ENCODE measurements at regions not wholly inside any gene's neighbourhood (a gene's known extent, or its start where the extent isn't known, plus 50 kb on each side); places are given as distances from the start of the nearest gene placed in this dataset.
"Not testable (repeated sequence)": the region's sequence is repeated elsewhere in the genome, so short reads cannot be mapped to it uniquely, and the experiment has no call there.

- intact Hi-C loops (cut with DNase I) = no loop called here
- no peak for DNase-seq (ENCODE audit: low spot score)
These were observed 123.7 kb upstream of the FBXL17 start for GRCh38 chr5:108505608-108506007.

DNA sequence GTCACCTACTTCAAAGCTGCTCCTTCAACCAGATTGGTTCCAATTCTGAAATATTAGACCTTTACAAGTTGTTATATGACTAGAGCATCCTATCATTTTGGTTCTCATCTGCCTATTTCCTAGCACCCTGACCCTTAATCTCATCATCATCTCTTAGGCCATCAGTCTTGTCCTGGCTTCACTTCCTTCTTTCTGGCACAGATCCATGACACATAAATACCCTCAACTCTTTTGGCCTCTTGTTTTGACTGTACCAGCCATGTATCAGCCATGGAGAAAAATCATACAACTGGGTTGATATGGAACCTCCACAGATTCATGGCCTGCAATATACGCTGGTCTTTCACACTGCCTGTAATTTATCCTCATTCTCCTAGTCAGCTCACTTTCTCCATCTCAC lies 123.1 kb upstream of the FBXL17 start:
- intact Hi-C loops (cut with DNase I) = no loop called here
- no peak for DNase-seq (ENCODE audit: low spot score)

DNA sequence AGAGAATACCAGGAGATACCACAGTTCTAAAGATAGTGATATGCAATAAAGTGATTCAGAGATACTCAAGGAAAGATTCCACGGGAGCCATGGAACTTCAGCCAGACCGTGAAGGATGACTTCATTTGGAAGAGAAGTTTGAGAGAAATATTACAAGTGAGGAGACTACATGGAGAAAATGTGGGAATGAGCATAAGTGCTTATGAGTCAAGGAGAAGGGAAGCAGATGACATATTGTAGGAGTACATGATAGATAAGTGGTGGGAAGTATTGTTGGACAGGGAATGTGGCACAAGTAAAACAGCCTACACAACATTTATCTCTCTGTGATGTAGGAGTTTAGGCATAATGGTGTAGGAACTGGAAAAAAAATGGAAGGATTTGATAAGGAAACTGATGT lies 122.1 kb upstream of the FBXL17 start:
- intact Hi-C loops (cut with DNase I) = no loop called here
- DNase-seq (ENCODE audit: low spot score) = no peak

- DNase-seq (ENCODE audit: low spot score); intact Hi-C loops (cut with DNase I): not testable (repeated sequence)
These were observed 113.7 kb upstream of the FBXL17 start for GRCh38 chr5:108495615-108496014.

GRCh38 chr5:108487951-108488350 lies 106.1 kb upstream of the FBXL17 start:
- intact Hi-C loops (cut with DNase I) = no loop called here

GRCh38 chr5:108484035-108484434 lies 102.1 kb upstream of the FBXL17 start:
- no peak for DNase-seq (ENCODE audit: low spot score)
- intact Hi-C loops (cut with DNase I) = no loop called here

More at GRCh38 chr5:108487951-108488350, 106.1 kb upstream of the FBXL17 start:
- DNase-seq (ENCODE audit: low spot score) = no peak

- intact Hi-C loops (cut with DNase I) = no loop called here
- DNase-seq (ENCODE audit: low spot score) = no peak
These were observed 99.5 kb upstream of the FBXL17 start for GRCh38 chr5:108481355-108481931.

- intact Hi-C loops (cut with DNase I) = no loop called here
- DNase-seq (ENCODE audit: low spot score) = no peak
These were observed 90.3 kb upstream of the FBXL17 start for GRCh38 chr5:108472237-108472636.

DNA sequence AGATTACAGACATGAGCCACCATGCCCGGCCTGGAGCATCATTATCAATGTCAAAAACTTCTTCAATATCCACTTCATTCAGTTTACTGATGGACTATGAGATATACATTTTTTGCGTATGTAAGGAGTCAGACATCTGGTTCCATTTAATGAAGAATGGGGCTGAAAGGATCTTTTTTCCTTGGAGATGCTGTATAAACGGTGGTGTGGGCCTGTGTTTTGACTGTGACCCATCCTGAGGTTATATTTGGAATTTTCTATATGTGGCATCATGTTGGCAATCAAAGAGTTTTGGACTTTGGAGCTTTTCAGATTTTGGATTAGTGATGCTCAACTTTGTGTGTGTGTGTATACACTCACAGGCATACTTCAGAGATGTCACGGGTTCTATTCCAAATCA lies 85.7 kb upstream of the FBXL17 start:
- intact Hi-C loops (cut with DNase I) = no loop called here

DNA sequence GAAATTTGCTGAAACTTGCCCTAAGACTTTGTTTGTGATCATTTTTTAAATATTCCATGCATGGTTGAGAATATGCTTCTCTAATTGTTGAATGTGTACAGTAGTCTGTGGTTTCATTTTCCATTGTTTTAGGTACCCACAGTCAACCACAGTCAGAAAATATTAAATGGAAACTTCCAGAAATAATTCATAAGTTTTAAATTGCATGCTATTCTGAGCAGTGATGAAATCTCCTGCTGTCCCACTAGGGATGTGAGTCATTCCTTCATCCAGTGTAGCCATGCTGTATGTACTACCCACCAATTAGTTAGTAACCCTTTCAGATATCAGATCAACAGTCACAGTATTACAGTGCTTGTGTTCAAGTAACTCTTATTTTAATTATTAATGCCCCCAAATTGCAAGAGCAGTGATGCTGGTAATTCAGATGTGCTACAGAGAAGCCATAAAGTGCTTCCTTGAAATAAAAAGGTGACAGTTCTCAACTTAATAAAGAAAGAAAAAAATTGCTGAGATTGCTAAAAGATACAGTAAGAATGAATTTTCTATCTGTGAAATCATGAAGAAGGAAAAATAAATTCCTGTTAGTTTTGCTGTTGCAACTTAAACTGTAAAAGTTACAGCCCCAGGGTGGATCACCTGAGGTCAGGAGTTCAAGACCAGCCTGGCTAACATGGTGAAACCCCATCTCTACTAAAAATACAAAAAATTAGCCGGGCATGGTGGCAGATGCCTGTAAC lies 79.9 kb upstream of the FBXL17 start:
- intact Hi-C loops (cut with DNase I) = no loop called here
- no peak for DNase-seq (ENCODE audit: low spot score)

More for the DNA sequence above, 85.7 kb upstream of the FBXL17 start:
- DNase-seq (ENCODE audit: low spot score) = no peak

DNA sequence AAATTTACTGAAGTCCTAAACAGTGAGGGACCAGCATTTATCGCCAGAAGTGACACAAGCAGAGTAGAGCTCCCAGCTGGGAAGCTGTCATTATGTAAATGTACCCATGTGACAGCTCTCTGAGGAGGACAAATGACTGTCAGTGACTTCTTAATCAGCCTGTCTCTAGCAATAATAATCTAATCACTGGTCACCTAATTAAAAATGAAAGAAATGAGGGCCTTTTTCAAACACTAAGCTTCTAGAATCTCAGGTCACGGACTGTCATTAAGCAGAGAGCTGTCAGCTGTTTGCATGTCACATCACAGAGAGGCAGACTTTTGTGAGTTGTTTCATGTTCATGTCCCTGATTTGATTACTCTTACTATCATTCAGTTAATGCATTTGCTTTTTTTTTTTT lies 77.9 kb upstream of the FBXL17 start:
- DNase-seq (ENCODE audit: low spot score) = no peak
- intact Hi-C loops (cut with DNase I) = no loop called here

DNA sequence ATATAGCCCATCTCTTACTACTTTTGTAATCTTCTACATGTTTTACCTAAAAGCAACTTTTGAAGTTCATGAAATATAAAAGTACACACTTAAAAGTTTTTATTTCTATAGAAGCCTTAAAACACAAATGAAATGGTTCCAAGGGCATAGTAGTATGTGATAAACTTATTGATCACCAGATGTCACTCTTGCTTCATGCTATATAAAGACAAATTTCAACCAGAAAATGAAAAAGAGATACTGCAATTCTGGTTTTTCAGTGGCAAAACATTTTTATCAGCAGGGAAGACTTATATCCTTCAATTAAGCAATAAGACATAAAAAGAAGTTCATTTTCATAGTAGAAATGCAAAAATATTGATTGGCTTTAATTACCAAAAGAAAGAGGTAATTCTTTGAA lies 69.4 kb upstream of the FBXL17 start:
- DNase-seq (ENCODE audit: low spot score) = no peak
- intact Hi-C loops (cut with DNase I) = no loop called here

GRCh38 chr5:108444130-108444529 lies 62.2 kb upstream of the FBXL17 start:
- intact Hi-C loops (cut with DNase I); DNase-seq (ENCODE audit: low spot score): not testable (repeated sequence)

GRCh38 chr5:108442063-108442651 lies 60.3 kb upstream of the FBXL17 start:
- DNase-seq (ENCODE audit: low spot score); intact Hi-C loops (cut with DNase I): not testable (repeated sequence)

GRCh38 chr5:108437425-108437824 lies 55.5 kb upstream of the FBXL17 start:
- DNase-seq (ENCODE audit: low spot score) = no peak
- intact Hi-C loops (cut with DNase I) = no loop called here

- no peak for DNase-seq (ENCODE audit: low spot score)
- intact Hi-C loops (cut with DNase I) = no loop called here
These were observed 54.8 kb upstream of the FBXL17 start for GRCh38 chr5:108436696-108437095.

- no peak for DNase-seq (ENCODE audit: low spot score)
- intact Hi-C loops (cut with DNase I) = no loop called here
These were observed 51.7 kb upstream of the FBXL17 start for GRCh38 chr5:108433600-108433999.

DNA sequence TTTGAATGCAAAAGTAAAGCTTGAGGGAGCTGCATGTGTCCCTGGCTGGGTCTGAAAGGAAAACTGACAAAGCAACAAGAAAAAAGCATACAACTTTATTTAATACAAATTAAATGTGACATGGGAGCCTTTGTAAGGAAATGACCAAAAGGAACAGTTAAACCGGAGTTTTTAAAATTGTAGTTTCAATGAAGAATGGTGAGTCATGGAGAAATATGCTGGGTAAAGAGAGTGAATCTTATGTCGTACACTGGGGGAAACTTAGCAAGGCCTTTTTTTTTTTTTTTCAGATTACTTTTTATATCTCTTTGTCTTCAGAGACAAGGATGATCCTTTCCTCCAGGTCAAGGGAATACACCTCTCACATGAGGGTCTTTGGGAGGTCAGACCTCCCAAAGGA lies 50.1 kb upstream of the FBXL17 start:
- no peak for DNase-seq (ENCODE audit: low spot score)
- intact Hi-C loops (cut with DNase I) = no loop called here
